ENCODE measurements at regions not wholly inside any gene's neighbourhood (a gene's known extent, or its start where the extent isn't known, plus 50 kb on each side); places are given as distances from the start of the nearest gene placed in this dataset.

DNA sequence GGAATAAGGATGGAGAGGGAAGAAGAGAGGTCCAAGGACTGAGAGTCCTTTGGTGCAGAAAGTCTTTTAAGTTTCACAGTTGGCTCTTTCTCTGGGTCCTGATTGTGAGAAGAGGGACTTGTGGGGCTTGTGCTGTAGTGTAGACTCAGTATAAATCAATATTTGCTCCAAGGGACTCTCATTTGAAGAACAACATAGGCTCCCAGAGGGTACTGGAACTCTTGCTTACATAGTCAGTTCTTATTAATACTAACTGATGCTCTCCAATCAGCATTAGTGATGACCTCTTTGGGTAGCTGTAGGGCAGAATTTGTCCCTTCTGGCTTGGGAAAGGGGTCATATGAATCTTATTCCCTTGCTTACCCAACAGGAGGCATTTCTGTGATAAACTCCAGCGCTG, 62.5 kb upstream of the CXCL14 start:
- TF ChIP-seq, protein P1, sequence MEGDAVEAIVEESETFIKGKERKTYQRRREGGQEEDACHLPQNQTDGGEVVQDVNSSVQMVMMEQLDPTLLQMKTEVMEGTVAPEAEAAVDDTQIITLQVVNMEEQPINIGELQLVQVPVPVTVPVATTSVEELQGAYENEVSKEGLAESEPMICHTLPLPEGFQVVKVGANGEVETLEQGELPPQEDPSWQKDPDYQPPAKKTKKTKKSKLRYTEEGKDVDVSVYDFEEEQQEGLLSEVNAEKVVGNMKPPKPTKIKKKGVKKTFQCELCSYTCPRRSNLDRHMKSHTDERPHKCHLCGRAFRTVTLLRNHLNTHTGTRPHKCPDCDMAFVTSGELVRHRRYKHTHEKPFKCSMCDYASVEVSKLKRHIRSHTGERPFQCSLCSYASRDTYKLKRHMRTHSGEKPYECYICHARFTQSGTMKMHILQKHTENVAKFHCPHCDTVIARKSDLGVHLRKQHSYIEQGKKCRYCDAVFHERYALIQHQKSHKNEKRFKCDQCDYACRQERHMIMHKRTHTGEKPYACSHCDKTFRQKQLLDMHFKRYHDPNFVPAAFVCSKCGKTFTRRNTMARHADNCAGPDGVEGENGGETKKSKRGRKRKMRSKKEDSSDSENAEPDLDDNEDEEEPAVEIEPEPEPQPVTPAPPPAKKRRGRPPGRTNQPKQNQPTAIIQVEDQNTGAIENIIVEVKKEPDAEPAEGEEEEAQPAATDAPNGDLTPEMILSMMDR (IDR thresholded peaks at IDR 0.05), result no peak
- no peak for TF ChIP-seq POLR2A (IDR thresholded peaks at IDR 0.05)
